Epithelial cell of esophagus (primary cell): ENCODE measurements at regions not wholly inside any gene's neighbourhood (a gene's known extent, or its start where the extent isn't known, plus 50 kb on each side); places are given as distances from the start of the nearest gene placed in this dataset.

Experiments used
- DNase-seq: peaks from one replicate; pipeline ENCODE4 v3.0.0; 2010; ENCODE audit warnings: low read depth
- H3K4me3 ChIP-seq: 2 replicates; pipeline ENCODE4 v1.5.1; 2011; ENCODE audit warnings: mild to moderate bottlenecking, low read length, control low read depth
- TF ChIP-seq, protein P1 (sequence below): IDR thresholded peaks from 2 replicates; pipeline ENCODE4 v1.5.1; 2011; ENCODE audit warnings: low read depth, mild to moderate bottlenecking, low read length, control low read depth, inconsistent platforms; ENCODE audit not compliant: insufficient read depth; ENCODE audit errors: missing control alignments

DNA sequence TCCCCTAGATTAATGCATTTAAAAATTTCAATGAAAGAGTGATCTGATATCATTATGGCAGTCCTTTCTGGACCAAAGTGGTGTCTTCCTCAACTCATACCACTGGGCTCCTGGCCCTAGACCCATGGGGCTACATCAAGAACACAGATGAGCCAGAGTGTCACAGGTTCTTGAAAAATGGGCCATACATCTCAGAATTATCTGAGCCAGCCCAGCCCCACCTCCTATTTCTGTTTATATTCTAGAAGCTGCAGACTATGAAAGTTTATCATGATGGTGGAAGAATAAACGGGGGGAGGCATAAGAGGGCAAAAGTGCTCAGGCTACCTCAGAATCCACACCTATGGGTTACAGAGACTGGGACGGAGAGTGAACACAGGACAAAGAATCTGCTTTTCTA, 120.6 kb upstream of the TACR1 start:
- no peak for DNase-seq
- TF ChIP-seq, protein P1, sequence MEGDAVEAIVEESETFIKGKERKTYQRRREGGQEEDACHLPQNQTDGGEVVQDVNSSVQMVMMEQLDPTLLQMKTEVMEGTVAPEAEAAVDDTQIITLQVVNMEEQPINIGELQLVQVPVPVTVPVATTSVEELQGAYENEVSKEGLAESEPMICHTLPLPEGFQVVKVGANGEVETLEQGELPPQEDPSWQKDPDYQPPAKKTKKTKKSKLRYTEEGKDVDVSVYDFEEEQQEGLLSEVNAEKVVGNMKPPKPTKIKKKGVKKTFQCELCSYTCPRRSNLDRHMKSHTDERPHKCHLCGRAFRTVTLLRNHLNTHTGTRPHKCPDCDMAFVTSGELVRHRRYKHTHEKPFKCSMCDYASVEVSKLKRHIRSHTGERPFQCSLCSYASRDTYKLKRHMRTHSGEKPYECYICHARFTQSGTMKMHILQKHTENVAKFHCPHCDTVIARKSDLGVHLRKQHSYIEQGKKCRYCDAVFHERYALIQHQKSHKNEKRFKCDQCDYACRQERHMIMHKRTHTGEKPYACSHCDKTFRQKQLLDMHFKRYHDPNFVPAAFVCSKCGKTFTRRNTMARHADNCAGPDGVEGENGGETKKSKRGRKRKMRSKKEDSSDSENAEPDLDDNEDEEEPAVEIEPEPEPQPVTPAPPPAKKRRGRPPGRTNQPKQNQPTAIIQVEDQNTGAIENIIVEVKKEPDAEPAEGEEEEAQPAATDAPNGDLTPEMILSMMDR, result no peak

DNA sequence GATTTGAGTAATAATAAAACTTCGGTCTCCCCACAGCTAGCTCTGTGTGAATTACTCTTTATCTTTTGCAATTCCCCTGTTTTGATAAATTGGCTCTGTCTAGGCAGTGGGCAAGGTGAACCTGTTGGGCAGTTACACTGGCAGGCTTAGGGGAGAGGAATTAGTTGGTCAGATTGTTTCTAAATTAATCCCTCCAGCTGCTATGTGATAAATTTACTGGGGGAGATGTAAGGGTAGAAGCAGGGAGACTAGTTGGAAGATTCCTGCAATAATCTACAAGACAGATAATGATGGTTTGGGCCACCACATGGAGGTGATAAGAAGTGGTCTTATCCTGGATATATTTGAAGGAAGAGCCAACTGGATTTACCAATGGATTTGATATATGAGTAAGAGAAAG, 118.5 kb upstream of the TACR1 start:
- DNase-seq, result no peak
- TF ChIP-seq, protein P1, result no peak
- no peak overlapping the region for H3K4me3 ChIP-seq

More for the DNA sequence above, 120.6 kb upstream of the TACR1 start:
- H3K4me3 ChIP-seq, result no peak overlapping the region

DNA sequence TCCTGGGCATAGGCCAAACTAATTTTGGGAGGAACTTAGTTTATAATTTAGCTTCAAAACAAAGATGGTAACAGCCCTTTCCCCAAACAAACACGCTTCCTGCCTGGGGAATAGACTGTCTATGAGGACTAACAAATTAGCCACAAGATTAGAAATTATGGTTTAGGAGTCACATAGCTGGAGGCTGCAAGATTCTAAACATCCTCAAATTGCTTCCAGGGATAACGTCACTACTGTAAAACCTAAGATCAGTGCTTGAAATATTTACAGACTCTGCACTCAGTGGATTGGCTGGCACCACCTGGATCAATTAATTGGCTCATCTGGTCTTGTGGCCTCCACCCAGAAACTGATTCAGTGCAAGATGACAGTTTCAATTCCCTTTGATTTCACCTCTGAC, 118.0 kb upstream of the TACR1 start:
- H3K4me3 ChIP-seq, result no peak overlapping the region

DNA sequence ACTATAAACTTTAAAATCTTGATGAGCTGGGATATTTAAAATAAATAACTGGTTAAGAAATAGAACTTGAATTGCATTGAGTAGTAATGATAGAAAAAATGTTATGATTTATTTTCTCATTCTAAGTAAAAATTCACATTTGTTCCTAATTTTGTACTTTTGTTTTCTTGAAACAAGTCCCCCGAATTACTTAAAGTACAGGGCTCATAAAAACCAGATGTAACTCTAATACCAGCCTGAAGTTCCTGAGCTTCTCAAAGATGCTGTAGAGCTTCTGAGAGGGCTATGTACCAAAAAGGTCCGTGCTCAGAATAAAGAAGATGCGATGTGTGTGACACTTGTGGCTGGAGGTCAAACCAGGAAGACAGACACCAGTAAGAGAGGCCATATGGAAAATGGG, 116.1 kb upstream of the TACR1 start:
- no peak for DNase-seq
- H3K4me3 ChIP-seq, result no peak overlapping the region
- TF ChIP-seq, protein P1, result no peak

More for the DNA sequence above, 118.0 kb upstream of the TACR1 start:
- TF ChIP-seq, protein P1, result no peak
- DNase-seq, result no peak

DNA sequence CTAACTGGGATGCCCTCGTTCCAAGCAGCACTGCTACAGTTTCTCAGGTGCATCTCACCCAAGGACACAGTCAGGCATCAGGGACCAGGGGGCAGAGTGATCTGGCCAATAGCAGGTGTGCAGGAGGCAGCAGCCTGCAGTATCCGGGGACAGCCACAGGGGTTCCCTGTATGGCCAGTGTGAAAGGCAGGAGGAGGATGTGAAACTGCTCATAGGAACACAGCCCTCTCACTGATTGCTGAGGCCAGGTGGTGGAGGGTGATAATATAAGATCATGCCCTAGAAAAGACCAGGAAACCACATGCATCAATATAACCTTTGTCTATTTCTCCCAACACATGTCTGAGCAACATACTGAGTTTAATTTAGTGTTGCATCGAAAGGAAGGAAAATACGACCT, 112.7 kb upstream of the TACR1 start:
- TF ChIP-seq, protein P1, result no peak
- no peak overlapping the region for H3K4me3 ChIP-seq
- DNase-seq, result no peak

DNA sequence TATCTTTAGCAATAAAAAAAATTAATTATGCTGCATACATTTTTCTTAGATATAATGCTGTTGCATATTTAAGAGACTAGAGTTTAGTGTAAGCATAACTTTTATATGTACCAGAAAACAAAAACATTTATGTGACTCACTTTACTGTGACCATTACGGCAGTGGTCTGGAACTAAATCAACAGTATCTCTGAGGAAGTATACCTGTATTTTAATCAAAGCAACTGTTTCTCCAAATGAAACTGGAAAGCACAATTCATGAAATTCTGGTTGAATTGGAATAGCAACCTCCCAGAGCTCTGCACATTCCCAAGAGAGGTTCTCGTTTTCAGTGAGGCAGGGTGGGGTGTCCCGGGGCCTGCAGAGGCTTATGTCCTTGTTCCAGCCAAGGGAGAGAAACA, 112.2 kb upstream of the TACR1 start:
- TF ChIP-seq, protein P1, result no peak
- no peak overlapping the region for H3K4me3 ChIP-seq
- DNase-seq, result no peak

DNA sequence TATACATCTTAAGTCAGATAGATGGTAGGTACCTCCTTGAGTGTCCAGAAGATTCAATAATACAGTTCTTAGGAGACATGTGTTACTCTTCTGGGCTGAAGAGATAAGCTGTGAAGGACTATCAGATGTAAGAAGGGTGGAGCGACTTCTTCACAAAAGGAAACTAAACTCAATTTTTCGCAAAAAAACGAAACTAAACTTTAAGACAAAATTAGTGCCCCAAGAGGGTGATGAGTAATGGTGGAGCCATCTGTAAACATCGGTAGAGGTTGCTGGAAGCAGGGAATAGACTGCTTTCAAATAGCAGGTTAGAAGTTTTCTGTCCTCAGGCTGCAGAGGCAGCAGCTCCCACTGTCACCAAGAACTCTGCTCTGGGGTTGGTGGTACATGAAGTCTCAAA, 111.6 kb upstream of the TACR1 start:
- H3K4me3 ChIP-seq, result no peak overlapping the region
- peak; percentile 4 for DNase-seq
- TF ChIP-seq, protein P1, result no peak
